ENCODE measurements at regions not wholly inside any gene's neighbourhood (a gene's known extent, or its start where the extent isn't known, plus 50 kb on each side); places are given as distances from the start of the nearest gene placed in this dataset.

DNA sequence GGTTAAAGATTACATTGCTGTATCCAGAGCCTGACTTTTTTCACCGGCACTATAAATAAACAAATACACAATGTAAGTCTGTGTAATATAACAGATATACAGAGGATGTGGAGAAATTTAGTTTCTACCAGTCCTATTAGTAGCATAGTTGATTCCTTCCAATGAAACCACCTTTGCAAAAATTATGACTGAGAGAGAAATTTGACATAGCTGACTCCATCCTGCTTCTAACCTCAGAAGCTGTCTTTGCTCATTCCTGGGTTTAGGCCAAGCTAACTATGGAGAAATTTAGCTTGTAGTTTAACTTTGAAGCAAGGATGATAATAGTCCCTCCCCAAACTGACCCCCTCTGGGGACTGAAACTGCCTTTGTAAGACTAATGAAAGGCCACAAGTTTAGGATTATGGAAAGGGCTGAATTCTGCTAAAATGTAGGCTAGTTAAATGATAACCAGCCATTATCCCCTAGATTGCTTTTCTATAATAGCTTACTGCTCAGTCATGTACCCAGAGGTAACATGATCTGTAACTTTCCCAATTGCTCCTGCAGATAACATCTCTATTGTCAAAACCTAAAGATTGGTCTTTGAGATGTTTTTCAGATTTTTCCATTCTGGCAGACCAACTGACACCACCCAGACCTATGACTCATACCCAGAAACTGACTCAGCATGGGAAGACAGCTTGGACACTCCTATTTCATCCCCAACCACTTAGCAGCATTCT is 172.8 kb upstream of the ARG1 start:
- TF ChIP-seq, protein P1, sequence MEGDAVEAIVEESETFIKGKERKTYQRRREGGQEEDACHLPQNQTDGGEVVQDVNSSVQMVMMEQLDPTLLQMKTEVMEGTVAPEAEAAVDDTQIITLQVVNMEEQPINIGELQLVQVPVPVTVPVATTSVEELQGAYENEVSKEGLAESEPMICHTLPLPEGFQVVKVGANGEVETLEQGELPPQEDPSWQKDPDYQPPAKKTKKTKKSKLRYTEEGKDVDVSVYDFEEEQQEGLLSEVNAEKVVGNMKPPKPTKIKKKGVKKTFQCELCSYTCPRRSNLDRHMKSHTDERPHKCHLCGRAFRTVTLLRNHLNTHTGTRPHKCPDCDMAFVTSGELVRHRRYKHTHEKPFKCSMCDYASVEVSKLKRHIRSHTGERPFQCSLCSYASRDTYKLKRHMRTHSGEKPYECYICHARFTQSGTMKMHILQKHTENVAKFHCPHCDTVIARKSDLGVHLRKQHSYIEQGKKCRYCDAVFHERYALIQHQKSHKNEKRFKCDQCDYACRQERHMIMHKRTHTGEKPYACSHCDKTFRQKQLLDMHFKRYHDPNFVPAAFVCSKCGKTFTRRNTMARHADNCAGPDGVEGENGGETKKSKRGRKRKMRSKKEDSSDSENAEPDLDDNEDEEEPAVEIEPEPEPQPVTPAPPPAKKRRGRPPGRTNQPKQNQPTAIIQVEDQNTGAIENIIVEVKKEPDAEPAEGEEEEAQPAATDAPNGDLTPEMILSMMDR (IDR thresholded peaks at IDR 0.05), result no peak
- no peak for TF ChIP-seq FOXP1 (CRISPR knock-in tag; IDR thresholded peaks at IDR 0.05; ENCODE audit: borderline replicate concordance)
- TF ChIP-seq IRF2 (CRISPR knock-in tag; IDR thresholded peaks at IDR 0.05; ENCODE audit: borderline replicate concordance, low read depth), result no peak
